GM10266 (cell line): ENCODE measurements at regions not wholly inside any gene's neighbourhood (a gene's known extent, or its start where the extent isn't known, plus 50 kb on each side); places are given as distances from the start of the nearest gene placed in this dataset.

Experiments used
- DNase-seq: peaks from one replicate; pipeline ENCODE4 v3.0.0; 2012; ENCODE audit errors: extremely low spot score
- TF ChIP-seq, protein P1 (sequence below): IDR thresholded peaks from 2 replicates; pipeline ENCODE4 v1.5.1; 2012; ENCODE audit warnings: mild to moderate bottlenecking, low read depth; ENCODE audit not compliant: control insufficient read depth, insufficient read depth; ENCODE audit errors: missing control alignments

DNA sequence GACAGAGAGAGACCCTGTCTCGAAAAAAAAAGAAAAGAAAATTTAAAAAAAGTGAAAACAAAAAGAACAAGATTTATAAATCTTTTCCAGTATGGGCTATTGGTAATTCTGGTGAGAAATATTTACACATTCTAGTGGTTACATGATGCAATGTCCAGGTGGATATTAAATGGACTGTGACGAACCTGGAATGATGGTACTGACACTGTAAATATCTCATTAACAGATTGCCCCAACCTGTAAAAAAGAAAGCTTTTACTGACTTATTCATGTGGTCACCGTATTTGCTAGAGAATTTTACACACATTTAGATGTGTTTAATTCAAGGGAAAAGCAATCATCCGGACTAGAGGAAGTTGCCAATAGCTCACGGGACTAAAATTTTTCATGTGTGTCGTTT is 162.1 kb upstream of the LRIG1 start:
- TF ChIP-seq, protein P1, sequence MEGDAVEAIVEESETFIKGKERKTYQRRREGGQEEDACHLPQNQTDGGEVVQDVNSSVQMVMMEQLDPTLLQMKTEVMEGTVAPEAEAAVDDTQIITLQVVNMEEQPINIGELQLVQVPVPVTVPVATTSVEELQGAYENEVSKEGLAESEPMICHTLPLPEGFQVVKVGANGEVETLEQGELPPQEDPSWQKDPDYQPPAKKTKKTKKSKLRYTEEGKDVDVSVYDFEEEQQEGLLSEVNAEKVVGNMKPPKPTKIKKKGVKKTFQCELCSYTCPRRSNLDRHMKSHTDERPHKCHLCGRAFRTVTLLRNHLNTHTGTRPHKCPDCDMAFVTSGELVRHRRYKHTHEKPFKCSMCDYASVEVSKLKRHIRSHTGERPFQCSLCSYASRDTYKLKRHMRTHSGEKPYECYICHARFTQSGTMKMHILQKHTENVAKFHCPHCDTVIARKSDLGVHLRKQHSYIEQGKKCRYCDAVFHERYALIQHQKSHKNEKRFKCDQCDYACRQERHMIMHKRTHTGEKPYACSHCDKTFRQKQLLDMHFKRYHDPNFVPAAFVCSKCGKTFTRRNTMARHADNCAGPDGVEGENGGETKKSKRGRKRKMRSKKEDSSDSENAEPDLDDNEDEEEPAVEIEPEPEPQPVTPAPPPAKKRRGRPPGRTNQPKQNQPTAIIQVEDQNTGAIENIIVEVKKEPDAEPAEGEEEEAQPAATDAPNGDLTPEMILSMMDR = no peak
- DNase-seq = no peak

DNA sequence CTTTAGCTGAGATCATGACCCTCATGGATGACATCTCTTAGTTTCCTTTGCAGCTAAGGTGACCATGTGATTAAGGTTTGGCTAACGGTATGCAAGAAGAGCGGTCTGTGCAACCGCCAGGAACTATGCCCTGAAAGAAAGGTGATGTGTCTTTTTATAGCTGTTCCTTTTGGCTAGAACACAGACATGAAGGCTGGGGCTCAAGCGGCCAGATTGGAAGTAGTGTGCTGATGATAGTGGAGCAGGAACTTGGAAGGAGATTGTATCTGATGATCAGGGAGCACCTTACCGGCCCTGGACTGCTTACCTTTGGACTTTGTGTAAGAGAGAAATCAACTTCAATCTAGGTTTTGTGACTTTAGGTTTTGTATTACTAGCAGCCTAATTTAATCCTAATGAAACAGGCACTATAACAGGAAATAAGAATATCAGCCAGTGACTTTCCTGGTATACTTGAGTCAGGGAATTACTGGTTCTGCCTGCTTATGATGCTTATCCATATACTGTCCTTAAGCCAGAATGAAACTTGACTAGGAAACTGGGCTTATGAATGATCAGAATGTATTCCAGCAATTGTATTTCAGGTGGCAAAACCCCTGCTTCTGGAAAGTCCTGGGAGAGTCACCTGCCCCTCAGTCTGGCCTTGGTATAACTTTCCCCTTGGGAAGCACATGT is 164.3 kb upstream of the LRIG1 start:
- no peak for DNase-seq
- TF ChIP-seq, protein P1 = no peak

DNA sequence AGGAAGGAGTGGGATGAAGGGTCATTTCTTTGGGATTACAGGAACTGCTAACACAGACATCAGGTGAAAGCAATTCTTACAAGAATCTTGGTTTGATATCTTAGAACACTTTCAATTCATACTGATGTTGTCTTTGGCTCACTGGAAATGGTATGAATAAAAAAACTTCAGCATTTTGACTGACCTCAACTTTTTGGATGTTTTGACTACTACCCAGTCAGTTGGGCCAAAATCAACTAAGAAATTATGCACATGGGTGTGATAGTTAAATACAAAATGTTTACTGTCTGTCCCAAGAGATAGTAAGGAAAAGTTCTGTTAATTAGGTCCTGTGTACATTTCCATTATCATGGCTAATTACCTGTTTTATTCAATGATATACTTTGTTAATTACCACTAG is 165.5 kb upstream of the LRIG1 start:
- TF ChIP-seq, protein P1 = no peak
- DNase-seq = no peak

DNA sequence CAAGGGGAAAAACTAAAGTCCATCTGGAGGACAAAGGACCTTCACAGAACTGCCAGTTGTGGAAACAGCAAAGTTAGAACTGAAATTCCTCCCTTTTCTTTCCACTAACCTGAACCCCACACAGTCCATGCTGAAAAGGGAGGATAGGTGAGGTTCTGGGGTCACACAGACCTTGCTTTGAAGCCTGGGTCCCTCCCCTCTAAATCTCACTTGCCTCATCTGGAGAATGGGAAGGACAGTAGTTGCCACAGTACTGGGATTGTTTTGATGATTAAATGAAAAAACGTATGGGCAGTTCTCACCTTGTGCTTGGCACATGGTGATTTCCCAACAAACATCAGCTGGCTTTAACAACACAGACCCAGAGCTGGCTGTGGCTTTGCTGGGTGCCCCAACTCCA is 166.4 kb upstream of the LRIG1 start:
- no peak for DNase-seq
- TF ChIP-seq, protein P1 = no peak

DNA sequence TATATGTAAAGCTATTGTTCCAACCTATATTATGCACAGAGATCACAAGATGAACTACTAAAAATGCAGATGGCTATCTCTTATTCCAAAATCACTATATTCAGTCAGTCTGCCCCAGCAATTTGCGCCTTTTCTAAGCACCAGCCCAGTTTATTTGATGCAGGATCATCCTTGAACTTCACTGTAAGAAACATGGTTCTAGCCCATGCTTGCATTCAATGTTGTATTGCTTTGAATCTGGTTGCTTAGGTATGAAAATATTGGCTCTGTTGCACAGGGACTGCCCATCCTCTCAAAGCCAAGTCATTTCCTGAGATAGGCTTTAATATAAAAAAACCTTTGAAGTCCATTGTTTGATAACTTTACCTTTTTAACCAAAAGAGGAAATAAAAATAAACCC is 170.5 kb upstream of the LRIG1 start:
- DNase-seq = no peak

DNA sequence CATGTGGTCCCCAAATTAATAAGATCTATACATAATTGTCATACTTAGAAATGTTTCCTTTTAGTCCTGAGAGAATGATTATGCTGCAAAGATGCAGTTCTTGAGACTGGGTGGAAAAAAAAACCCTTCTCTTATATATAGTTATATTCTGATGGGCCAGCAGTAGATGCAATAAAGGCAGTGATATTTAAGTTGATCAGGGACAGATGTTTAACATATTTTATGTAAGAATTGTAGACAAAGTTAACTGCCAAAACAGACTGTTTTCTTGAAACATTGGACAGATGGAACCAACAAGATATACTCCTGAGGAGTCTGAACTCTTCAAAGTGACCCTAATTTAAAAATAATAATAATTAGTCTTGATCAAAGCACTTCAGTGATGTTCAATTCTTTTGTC is 172.0 kb upstream of the LRIG1 start:
- TF ChIP-seq, protein P1 = no peak
- no peak for DNase-seq

More for the DNA sequence above, 170.5 kb upstream of the LRIG1 start:
- TF ChIP-seq, protein P1 = no peak

DNA sequence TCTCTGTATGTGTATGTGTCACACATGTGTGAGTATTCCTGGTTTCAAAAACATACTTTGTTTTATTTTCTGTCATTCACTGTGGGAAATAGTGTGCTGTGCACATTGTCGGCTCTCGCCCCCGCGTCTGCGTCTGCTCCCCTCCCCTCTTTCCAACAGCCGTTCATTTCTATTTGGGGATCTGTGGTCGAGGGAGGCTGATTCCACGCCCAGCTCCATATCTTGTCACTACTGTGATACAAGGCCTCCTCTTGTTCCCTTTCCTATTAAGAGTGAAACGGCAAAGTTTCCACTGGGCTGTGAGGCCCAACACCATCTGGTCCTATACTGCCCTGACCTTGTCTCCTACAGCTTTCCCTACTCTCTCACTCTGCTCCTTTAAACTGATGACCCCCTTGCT is 172.5 kb upstream of the LRIG1 start:
- TF ChIP-seq, protein P1 = no peak
- DNase-seq = no peak
